Liver (tissue), 8 donors: ENCODE measurements at regions not wholly inside any gene's neighbourhood (a gene's known extent, or its start where the extent isn't known, plus 50 kb on each side); places are given as distances from the start of the nearest gene placed in this dataset.

ENCODE experiments used
- DNase-seq: peaks from one replicate; pipeline ENCODE4 v3.0.0-alpha.2; 2017; ENCODE audit warnings: low spot score
- H3K27ac ChIP-seq, 2 donors: one replicate each; pipeline ENCODE4 v1.7.0; 2013; ENCODE audit warnings: inconsistent platforms in 2 of 2, low read length in 2 of 2, control low read depth in 1 of 2, low read depth in 1 of 2, mild to moderate bottlenecking in 1 of 2
- H3K27me3 ChIP-seq, 4 donors: one replicate each; pipeline versions ENCODE4 v1.6.1 to v1.7.0; 2013; ENCODE audit warnings: low read length in 3 of 4, inconsistent platforms in 1 of 4, mild to moderate bottlenecking in 1 of 4, moderate library complexity in 1 of 4; ENCODE audit not compliant: control insufficient read depth in 4 of 4, insufficient read depth in 4 of 4
- H3K36me3 ChIP-seq, 4 donors: one replicate each; pipeline versions ENCODE4 v1.6.1 to v1.7.0; 2013; ENCODE audit warnings: low read length in 3 of 4, mild to moderate bottlenecking in 3 of 4, low read depth in 1 of 4, moderate library complexity in 1 of 4; ENCODE audit not compliant: control insufficient read depth in 4 of 4, insufficient read depth in 3 of 4
- H3K4me1 ChIP-seq, 4 donors: one replicate each; pipeline versions ENCODE4 v1.6.1 to v1.7.0; 2013; ENCODE audit warnings: low read length in 3 of 4, mild to moderate bottlenecking in 3 of 4, moderate library complexity in 1 of 4; ENCODE audit not compliant: control insufficient read depth in 4 of 4, insufficient read depth in 4 of 4
- H3K4me3 ChIP-seq, 3 donors: one replicate each; pipeline versions ENCODE4 v1.6.1 to v1.7.0; 2013; ENCODE audit warnings: low read length in 3 of 3, control low read depth in 1 of 3, low read depth in 1 of 3, mild to moderate bottlenecking in 1 of 3
- H3K9ac ChIP-seq, 2 donors: one replicate each; pipeline ENCODE4 v1.7.0; 2013; ENCODE audit warnings: low read length in 2 of 2, mild to moderate bottlenecking in 2 of 2, moderate library complexity in 2 of 2, control low read depth in 1 of 2, low read depth in 1 of 2
- H3K9me3 ChIP-seq, 4 donors: one replicate each; pipeline versions ENCODE4 v1.6.1 to v1.7.0; 2013; ENCODE audit warnings: low read length in 3 of 4; ENCODE audit not compliant: control insufficient read depth in 4 of 4
- ATF3 ChIP-seq: IDR thresholded peaks from 2 replicates; pipeline ENCODE4 v1.6.1; 2016; ENCODE audit warnings: antibody characterized with exemption
- EGR1 ChIP-seq, 2 donors: IDR thresholded peaks; 2 replicates each; pipeline ENCODE4 v1.6.1; 2016 to 2018; ENCODE audit warnings: antibody characterized with exemption in 2 of 2, low read depth in 2 of 2
- FOXA1 ChIP-seq: IDR thresholded peaks from 2 replicates; pipeline ENCODE4 v1.6.1; 2016; ENCODE audit warnings: antibody characterized with exemption
- FOXA2 ChIP-seq: IDR thresholded peaks from 2 replicates; pipeline ENCODE4 v1.6.1; 2016; ENCODE audit warnings: antibody characterized with exemption
- HNF4A ChIP-seq, 2 donors: conservative IDR thresholded peaks; 2 replicates each; pipeline ENCODE4 v1.6.1; 2016; ENCODE audit warnings: antibody characterized with exemption in 2 of 2, mild to moderate bottlenecking in 2 of 2
- HNF4G ChIP-seq: IDR thresholded peaks from 2 replicates; pipeline ENCODE4 v1.6.1; 2016; ENCODE audit warnings: antibody characterized with exemption
- NR2F2 ChIP-seq: IDR thresholded peaks from 2 replicates; pipeline ENCODE4 v1.6.1; 2016; ENCODE audit warnings: antibody characterized with exemption
- RAD21 ChIP-seq, 2 donors: IDR thresholded peaks; 2 replicates each; pipeline ENCODE4 v1.6.1; 2016; ENCODE audit warnings: antibody characterized with exemption in 2 of 2, mild to moderate bottlenecking in 2 of 2
- SP1 ChIP-seq: IDR thresholded peaks from 2 replicates; pipeline ENCODE4 v1.6.1; 2018; ENCODE audit warnings: antibody characterized with exemption, mild to moderate bottlenecking
- TAF1 ChIP-seq: conservative IDR thresholded peaks from 2 replicates; pipeline ENCODE4 v1.6.1; 2016; ENCODE audit warnings: antibody characterized with exemption, mild to moderate bottlenecking
- WGBS: extraction: QIAGEN DNeasy Blood & Tissue Kit; methylation state at CpG from one replicate; pipeline ENCODE4 v1.1.7; 2013; 5-methylcytosine and 5-hydroxymethylcytosine counted together
- TF ChIP-seq, protein P1 (sequence below): fragments of 150-350 bp; IDR thresholded peaks from 2 replicates; pipeline ENCODE4 v1.5.1; 2017; ENCODE audit warnings: improper control_type of control experiment, low read depth, low read length; ENCODE audit not compliant: missing input control
- TF ChIP-seq, protein P2 (sequence below): IDR thresholded peaks from 2 replicates; pipeline ENCODE4 v1.6.1; 2016; ENCODE audit warnings: antibody characterized with exemption, mild to moderate bottlenecking
- donor health status: healthy.
- donor health status: healthy.
- donor health status: healthy.
- donor health status: healthy.
- donor health status: healthy.

DNA sequence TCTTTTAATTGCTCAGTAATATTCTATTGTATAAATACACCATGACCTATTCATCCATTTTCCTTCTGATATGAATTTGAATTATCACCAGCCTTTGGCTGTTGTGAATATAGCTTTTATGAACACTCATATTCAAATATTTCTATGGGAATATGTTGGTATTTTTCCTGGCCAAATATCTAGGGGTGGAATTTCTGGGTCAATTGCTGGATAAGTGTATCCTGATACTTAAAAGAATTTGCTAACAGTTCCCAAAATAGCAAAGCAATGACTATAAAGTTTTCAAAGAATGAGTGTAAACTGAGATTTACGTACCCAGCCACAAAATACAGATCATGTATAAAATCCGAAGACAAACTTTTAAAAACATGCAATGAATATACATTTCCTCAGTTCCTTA lies 148.7 kb upstream of the CLEC14A start:
- Histone ChIP-seq H3K4me3 (no peak overlapping the region), H3K4me1 (no peaks in the 10 kb centered on the region), H3K27ac (no peak overlapping the region), H3K36me3 (no peaks in the 10 kb centered on the region), H3K27me3 (no peaks in the 10 kb centered on the region), H3K9me3 (no peaks in the 10 kb centered on the region), H3K9ac (no peak overlapping the region)
- no peak for DNase-seq
- TF ChIP-seq, protein P1, sequence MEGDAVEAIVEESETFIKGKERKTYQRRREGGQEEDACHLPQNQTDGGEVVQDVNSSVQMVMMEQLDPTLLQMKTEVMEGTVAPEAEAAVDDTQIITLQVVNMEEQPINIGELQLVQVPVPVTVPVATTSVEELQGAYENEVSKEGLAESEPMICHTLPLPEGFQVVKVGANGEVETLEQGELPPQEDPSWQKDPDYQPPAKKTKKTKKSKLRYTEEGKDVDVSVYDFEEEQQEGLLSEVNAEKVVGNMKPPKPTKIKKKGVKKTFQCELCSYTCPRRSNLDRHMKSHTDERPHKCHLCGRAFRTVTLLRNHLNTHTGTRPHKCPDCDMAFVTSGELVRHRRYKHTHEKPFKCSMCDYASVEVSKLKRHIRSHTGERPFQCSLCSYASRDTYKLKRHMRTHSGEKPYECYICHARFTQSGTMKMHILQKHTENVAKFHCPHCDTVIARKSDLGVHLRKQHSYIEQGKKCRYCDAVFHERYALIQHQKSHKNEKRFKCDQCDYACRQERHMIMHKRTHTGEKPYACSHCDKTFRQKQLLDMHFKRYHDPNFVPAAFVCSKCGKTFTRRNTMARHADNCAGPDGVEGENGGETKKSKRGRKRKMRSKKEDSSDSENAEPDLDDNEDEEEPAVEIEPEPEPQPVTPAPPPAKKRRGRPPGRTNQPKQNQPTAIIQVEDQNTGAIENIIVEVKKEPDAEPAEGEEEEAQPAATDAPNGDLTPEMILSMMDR, result no peak
- TF ChIP-seq FOXA1, result no peak
- no peak for TF ChIP-seq ATF3
- TF ChIP-seq NR2F2, result no peak
- TF ChIP-seq FOXA2, result no peak
- TF ChIP-seq HNF4G, result no peak
- TF ChIP-seq, protein P2, sequence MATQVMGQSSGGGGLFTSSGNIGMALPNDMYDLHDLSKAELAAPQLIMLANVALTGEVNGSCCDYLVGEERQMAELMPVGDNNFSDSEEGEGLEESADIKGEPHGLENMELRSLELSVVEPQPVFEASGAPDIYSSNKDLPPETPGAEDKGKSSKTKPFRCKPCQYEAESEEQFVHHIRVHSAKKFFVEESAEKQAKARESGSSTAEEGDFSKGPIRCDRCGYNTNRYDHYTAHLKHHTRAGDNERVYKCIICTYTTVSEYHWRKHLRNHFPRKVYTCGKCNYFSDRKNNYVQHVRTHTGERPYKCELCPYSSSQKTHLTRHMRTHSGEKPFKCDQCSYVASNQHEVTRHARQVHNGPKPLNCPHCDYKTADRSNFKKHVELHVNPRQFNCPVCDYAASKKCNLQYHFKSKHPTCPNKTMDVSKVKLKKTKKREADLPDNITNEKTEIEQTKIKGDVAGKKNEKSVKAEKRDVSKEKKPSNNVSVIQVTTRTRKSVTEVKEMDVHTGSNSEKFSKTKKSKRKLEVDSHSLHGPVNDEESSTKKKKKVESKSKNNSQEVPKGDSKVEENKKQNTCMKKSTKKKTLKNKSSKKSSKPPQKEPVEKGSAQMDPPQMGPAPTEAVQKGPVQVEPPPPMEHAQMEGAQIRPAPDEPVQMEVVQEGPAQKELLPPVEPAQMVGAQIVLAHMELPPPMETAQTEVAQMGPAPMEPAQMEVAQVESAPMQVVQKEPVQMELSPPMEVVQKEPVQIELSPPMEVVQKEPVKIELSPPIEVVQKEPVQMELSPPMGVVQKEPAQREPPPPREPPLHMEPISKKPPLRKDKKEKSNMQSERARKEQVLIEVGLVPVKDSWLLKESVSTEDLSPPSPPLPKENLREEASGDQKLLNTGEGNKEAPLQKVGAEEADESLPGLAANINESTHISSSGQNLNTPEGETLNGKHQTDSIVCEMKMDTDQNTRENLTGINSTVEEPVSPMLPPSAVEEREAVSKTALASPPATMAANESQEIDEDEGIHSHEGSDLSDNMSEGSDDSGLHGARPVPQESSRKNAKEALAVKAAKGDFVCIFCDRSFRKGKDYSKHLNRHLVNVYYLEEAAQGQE, result no peak
- 78% methylated on average over 2 of the region's 2 CpGs for WGBS

GRCh38 chr14:38404100-38404541 lies 148.2 kb upstream of the CLEC14A start:
- Histone ChIP-seq H3K27ac (no peak overlapping the region), H3K9ac (no peak overlapping the region), H3K27me3 (no peaks in the 10 kb centered on the region), H3K4me3 (no peak overlapping the region), H3K9me3 (no peaks in the 10 kb centered on the region), H3K4me1 (no peaks in the 10 kb centered on the region), H3K36me3 (no peaks in the 10 kb centered on the region)
- TF ChIP-seq HNF4A (conservative IDR thresholded peaks at IDR 0.05) (no peak), EGR1 (IDR thresholded peaks at IDR 0.05; ENCODE audit: low read depth in 2 of 2) (no peak), NR2F2 (no peak), ATF3 (no peak), HNF4G (no peak), SP1 (no peak), FOXA1 (no peak), TAF1 (no peak), FOXA2 (no peak), RAD21 (IDR thresholded peaks at IDR 0.05) (no peak)
- TF ChIP-seq, protein P1, result no peak
- DNase-seq, result no peak
- WGBS, result 87% methylated on average over 1 of the region's 1 CpG
